GM12878 (cell line): ENCODE measurements at regions not wholly inside any gene's neighbourhood (a gene's known extent, or its start where the extent isn't known, plus 50 kb on each side); places are given as distances from the start of the nearest gene placed in this dataset.

Experiments
- ATAC-seq: fragments of 200-7000 bp; cut with Tn5 transposase; 3 replicates; pipeline ENCODE4 v1.9.1; 2020; ENCODE audit warnings: mild to moderate bottlenecking, moderate library complexity
- BruUV-seq: library from RNA; stranded (reverse); fragments of 400-500 nt; replicated peaks from 2 replicates; lab custom pipeline; 2021; lab: Mats Ljungman, UMichigan
- CTCF ChIA-PET: fragments of 300-600 bp; sonication (Branson Sonifier 250); formaldehyde crosslinking; extraction: SDS; loops from one replicate; lab custom pipeline; 2021; ENCODE audit warnings: inconsistent platforms; lab: Yijun Ruan, JAX
- POLR2A ChIA-PET: fragments of 350-600 bp; formaldehyde crosslinking; extraction: SDS; loops from one replicate; lab custom pipeline; 2021; ENCODE audit warnings: inconsistent platforms; lab: Charles Lee
- RAD21 ChIA-PET: fragments of 300-600 bp; sonication (Branson Sonifier 250); formaldehyde crosslinking; loops from one replicate; lab custom pipeline; 2023; ENCODE audit warnings: antibody characterized with exemption; ENCODE audit not compliant: unreplicated experiment; lab: Charles Lee
- SMC1A ChIA-PET: fragments of 300-600 bp; sonication (Branson Sonifier 250); formaldehyde crosslinking; loops from one replicate; lab custom pipeline; 2023; ENCODE audit not compliant: unreplicated experiment, uncharacterized antibody; lab: Charles Lee
- DNase-seq: peaks from one replicate; pipeline ENCODE4 v3.0.0-alpha.2; 2011; ENCODE audit warnings: low read depth, low spot score
- FAIRE-seq: peaks from 3 replicates; lab custom pipeline; 2011; peaks lifted over from hg19 to GRCh38; lab: Jason Lieb, UNC
- H2AFZ ChIP-seq: 2 replicates; pipeline ENCODE4 v1.6.0; 2011; ENCODE audit warnings: low read depth, low read length, control low read depth; ENCODE audit not compliant: control insufficient read depth
- H3K27ac ChIP-seq: 2 replicates; pipeline ENCODE4 v1.5.1; 2011; ENCODE audit warnings: control low read depth; ENCODE audit not compliant: control insufficient read depth, insufficient read depth
- H3K27me3 ChIP-seq, 2 experiments: replicated peaks in 1 of 2; 2 replicates each; pipeline versions ENCODE4 v1.6.0 to v1.6.1; 2011; ENCODE audit warnings: low read length in 1 of 2; ENCODE audit not compliant: control insufficient read depth in 2 of 2, insufficient read depth in 2 of 2
- H3K36me3 ChIP-seq, 2 experiments: 2 replicates each; pipeline ENCODE4 v1.5.1; 2011; ENCODE audit warnings: low read length in 1 of 2; ENCODE audit not compliant: control insufficient read depth in 2 of 2, insufficient read depth in 2 of 2
- H3K4me1 ChIP-seq: 2 replicates; pipeline ENCODE4 v1.6.1; 2011; ENCODE audit warnings: mild to moderate bottlenecking, low read length, moderate library complexity, mixed read lengths; ENCODE audit not compliant: control insufficient read depth, insufficient read depth
- H3K4me2 ChIP-seq: 2 replicates; pipeline ENCODE4 v1.6.0; 2011; ENCODE audit warnings: control low read depth; ENCODE audit not compliant: control insufficient read depth, insufficient read depth
- H3K4me3 ChIP-seq: fragments of 200-600 bp; sonication (generic); 2 replicates; pipeline ENCODE4 v1.5.1; 2016
- H3K79me2 ChIP-seq: 2 replicates; pipeline ENCODE4 v1.6.0; 2011; ENCODE audit warnings: low read length; ENCODE audit not compliant: control insufficient read depth, insufficient read depth
- H3K9ac ChIP-seq: 2 replicates; pipeline ENCODE4 v1.8.0; 2011; ENCODE audit warnings: low read length, control low read depth, mixed read lengths; ENCODE audit not compliant: control insufficient read depth, insufficient read depth
- H3K9me3 ChIP-seq: replicated peaks from 3 replicates; pipeline ENCODE4 v1.5.1; 2011; ENCODE audit warnings: mild to moderate bottlenecking, low read length; ENCODE audit not compliant: control insufficient read depth, insufficient read depth
- H4K20me1 ChIP-seq: 2 replicates; pipeline ENCODE4 v1.6.0; 2011; ENCODE audit not compliant: control insufficient read depth, insufficient read depth
- CHD4 ChIP-seq: fragments of 200-600 bp; sonication (generic); IDR thresholded peaks from 2 replicates; pipeline ENCODE4 v1.6.1; 2016; ENCODE audit warnings: mild to moderate bottlenecking
- GATAD2B ChIP-seq: fragments of 450-650 bp; conservative IDR thresholded peaks from 2 replicates; pipeline ENCODE4 v1.6.1; 2017; ENCODE audit warnings: low read depth, mild to moderate bottlenecking, moderate library complexity
- IKZF2 ChIP-seq, 2 experiments: fragments of 450-650 bp; IDR thresholded peaks; 2 replicates each; pipeline ENCODE4 v1.6.1; 2017; ENCODE audit warnings: mild to moderate bottlenecking in 2 of 2, moderate library complexity in 2 of 2
- KDM1A ChIP-seq: fragments of 200-600 bp; sonication (generic); IDR thresholded peaks from 2 replicates; pipeline ENCODE4 v1.6.1; 2016; ENCODE audit warnings: borderline replicate concordance
- KLF5 ChIP-seq: fragments of 450-650 bp; IDR thresholded peaks from 2 replicates; pipeline ENCODE4 v1.6.1; 2014; ENCODE audit warnings: mild to moderate bottlenecking; ENCODE audit not compliant: partially characterized antibody
- LARP7 ChIP-seq: fragments of 450-650 bp; IDR thresholded peaks from 2 replicates; pipeline ENCODE4 v1.6.1; 2017; ENCODE audit warnings: mild to moderate bottlenecking
- MXI1 ChIP-seq: fragments of 150-350 bp; IDR thresholded peaks from 2 replicates; pipeline ENCODE4 v1.6.1; 2011; ENCODE audit warnings: low read depth, mild to moderate bottlenecking, inconsistent platforms, low read length, improper control_type of control experiment
- NFYB ChIP-seq: IDR thresholded peaks from 2 replicates; pipeline ENCODE4 v1.6.1; 2011; ENCODE audit warnings: low read depth, mild to moderate bottlenecking, low read length, improper control_type of control experiment, moderate library complexity; ENCODE audit not compliant: insufficient read depth
- PAX8 ChIP-seq: fragments of 450-650 bp; IDR thresholded peaks from 2 replicates; pipeline ENCODE4 v1.6.1; 2017; ENCODE audit warnings: mild to moderate bottlenecking, moderate library complexity
- SMARCA5 ChIP-seq: fragments of 450-650 bp; IDR thresholded peaks from 2 replicates; pipeline ENCODE4 v1.6.1; 2017; ENCODE audit warnings: mild to moderate bottlenecking
- SPI1 ChIP-seq: IDR thresholded peaks from 2 replicates; pipeline ENCODE4 v1.6.1; 2011; ENCODE audit warnings: low read depth, mild to moderate bottlenecking, low read length, moderate library complexity, borderline replicate concordance; ENCODE audit not compliant: insufficient read depth
- SUZ12 ChIP-seq: fragments of 200-600 bp; sonication (generic); IDR thresholded peaks from one replicate; pipeline ENCODE4 v1.6.1; 2018; ENCODE audit warnings: antibody characterized with exemption, mild to moderate bottlenecking; ENCODE audit not compliant: unreplicated experiment
- WGBS: methylation state at CpG from one replicate; pipeline ENCODE4 v1.1.6; 2016; ENCODE audit warnings: low lambda C conversion rate; ENCODE audit not compliant: insufficient replicate concordance, insufficient coverage; ENCODE audit errors: missing lambda C conversion rate; 5-methylcytosine and 5-hydroxymethylcytosine counted together
- in situ Hi-C: fragments of 300-500 bp; cut with MboI; formaldehyde crosslinking; loops from 9 replicates; pipeline ENCODE4 v1.14.3; 2018; ENCODE audit warnings: mixed read lengths
- intact Hi-C: fragments of 100-400 bp; cut with micrococcal nuclease; formaldehyde crosslinking; loops from one replicate; pipeline ENCODE4 v1.14.2; 2022; ENCODE audit not compliant: unreplicated experiment
- TF ChIP-seq, protein P1 (sequence below): fragments of 450-650 bp; IDR thresholded peaks from 2 replicates; pipeline ENCODE4 v1.6.1; 2016; ENCODE audit warnings: mild to moderate bottlenecking
- TF ChIP-seq, protein P2 (sequence below): IDR thresholded peaks from 2 replicates; pipeline ENCODE4 v1.6.1; 2011; ENCODE audit warnings: borderline replicate concordance, low read depth, mild to moderate bottlenecking, moderate library complexity, low read length; ENCODE audit not compliant: insufficient read depth, poor library complexity, severe bottlenecking
- TF ChIP-seq, protein P3 (sequence below): fragments of 450-650 bp; IDR thresholded peaks from 2 replicates; pipeline ENCODE4 v1.6.1; 2018; ENCODE audit warnings: mild to moderate bottlenecking, low read depth, moderate library complexity; ENCODE audit not compliant: partially characterized antibody
- TF ChIP-seq, protein P4 (sequence below): IDR thresholded peaks from 2 replicates; pipeline ENCODE4 v1.6.1; 2011; ENCODE audit warnings: low read depth, low read length, improper control_type of control experiment, borderline replicate concordance

DNA sequence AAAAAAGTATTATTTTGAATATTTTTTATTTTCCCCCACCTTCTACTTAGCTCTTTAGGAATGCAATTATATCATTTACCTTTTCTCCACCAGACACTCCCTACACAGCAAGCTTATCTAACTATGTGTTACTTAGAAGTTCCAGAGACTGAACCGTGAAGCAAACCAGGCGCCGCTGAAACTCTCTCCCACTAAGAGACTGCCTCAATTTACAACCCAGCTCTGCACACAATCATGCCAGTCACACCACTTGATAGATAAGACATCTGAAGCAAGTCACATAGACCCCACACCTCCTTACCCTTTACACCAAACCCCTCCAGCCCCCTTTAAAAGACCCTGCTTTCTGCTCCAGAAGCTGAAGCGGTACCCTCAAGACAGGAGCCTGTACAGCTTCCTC lies 245.5 kb downstream of the S1PR1 start:
- FAIRE-seq: no peak
- no peaks in the 10 kb centered on the region; the same call in 2 of the 3 replicates for H3K9me3 ChIP-seq
- ChIA-PET RAD21 (no interaction called here), POLR2A (interaction anchor here (0.7 kb wide), 1 partner anchor 9 kb away, joined by 3 read pairs; no protein-coding TSS in a partner anchor), CTCF (interaction anchor here (0.9 to 2.3 kb wide), 5 partner anchors 9 to 561 kb away, joined by 3 to 25 read pairs (median 3); no protein-coding TSS in a partner anchor), SMC1A (interaction anchor here (0.5 to 2.1 kb wide), 4 partner anchors 8 to 1181 kb away, joined by 3 to 6 read pairs (median 4); no protein-coding TSS in a partner anchor)
- BruUV-seq: no TSS peak
- no peak overlapping the region for H3K4me2 ChIP-seq
- H4K20me1 ChIP-seq: no peaks in the 10 kb centered on the region
- DNase-seq: no peak
- H3K27ac ChIP-seq: no peak overlapping the region
- in situ Hi-C loops: no loop called here
- H3K4me1 ChIP-seq: no peaks in the 10 kb centered on the region
- no peak for ATAC-seq
- WGBS: 63% methylated on average over 4 of the region's 4 CpGs
- intact Hi-C loops: no loop called here
- no peaks in the 10 kb centered on the region for H3K79me2 ChIP-seq
- H3K36me3 ChIP-seq: no peaks in the 10 kb centered on the region
- no peak overlapping the region for H2AFZ ChIP-seq
- no peaks in the 10 kb centered on the region for H3K27me3 ChIP-seq
- H3K4me3 ChIP-seq: no peak overlapping the region
- H3K9ac ChIP-seq: no peak overlapping the region
- TF ChIP-seq, protein P1, sequence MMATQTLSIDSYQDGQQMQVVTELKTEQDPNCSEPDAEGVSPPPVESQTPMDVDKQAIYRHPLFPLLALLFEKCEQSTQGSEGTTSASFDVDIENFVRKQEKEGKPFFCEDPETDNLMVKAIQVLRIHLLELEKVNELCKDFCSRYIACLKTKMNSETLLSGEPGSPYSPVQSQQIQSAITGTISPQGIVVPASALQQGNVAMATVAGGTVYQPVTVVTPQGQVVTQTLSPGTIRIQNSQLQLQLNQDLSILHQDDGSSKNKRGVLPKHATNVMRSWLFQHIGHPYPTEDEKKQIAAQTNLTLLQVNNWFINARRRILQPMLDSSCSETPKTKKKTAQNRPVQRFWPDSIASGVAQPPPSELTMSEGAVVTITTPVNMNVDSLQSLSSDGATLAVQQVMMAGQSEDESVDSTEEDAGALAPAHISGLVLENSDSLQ: no peak
- no peak for TF ChIP-seq SMARCA5
- TF ChIP-seq, protein P2, sequence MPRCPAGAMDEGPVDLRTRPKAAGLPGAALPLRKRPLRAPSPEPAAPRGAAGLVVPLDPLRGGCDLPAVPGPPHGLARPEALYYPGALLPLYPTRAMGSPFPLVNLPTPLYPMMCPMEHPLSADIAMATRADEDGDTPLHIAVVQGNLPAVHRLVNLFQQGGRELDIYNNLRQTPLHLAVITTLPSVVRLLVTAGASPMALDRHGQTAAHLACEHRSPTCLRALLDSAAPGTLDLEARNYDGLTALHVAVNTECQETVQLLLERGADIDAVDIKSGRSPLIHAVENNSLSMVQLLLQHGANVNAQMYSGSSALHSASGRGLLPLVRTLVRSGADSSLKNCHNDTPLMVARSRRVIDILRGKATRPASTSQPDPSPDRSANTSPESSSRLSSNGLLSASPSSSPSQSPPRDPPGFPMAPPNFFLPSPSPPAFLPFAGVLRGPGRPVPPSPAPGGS: no peak
- TF ChIP-seq, protein P3, sequence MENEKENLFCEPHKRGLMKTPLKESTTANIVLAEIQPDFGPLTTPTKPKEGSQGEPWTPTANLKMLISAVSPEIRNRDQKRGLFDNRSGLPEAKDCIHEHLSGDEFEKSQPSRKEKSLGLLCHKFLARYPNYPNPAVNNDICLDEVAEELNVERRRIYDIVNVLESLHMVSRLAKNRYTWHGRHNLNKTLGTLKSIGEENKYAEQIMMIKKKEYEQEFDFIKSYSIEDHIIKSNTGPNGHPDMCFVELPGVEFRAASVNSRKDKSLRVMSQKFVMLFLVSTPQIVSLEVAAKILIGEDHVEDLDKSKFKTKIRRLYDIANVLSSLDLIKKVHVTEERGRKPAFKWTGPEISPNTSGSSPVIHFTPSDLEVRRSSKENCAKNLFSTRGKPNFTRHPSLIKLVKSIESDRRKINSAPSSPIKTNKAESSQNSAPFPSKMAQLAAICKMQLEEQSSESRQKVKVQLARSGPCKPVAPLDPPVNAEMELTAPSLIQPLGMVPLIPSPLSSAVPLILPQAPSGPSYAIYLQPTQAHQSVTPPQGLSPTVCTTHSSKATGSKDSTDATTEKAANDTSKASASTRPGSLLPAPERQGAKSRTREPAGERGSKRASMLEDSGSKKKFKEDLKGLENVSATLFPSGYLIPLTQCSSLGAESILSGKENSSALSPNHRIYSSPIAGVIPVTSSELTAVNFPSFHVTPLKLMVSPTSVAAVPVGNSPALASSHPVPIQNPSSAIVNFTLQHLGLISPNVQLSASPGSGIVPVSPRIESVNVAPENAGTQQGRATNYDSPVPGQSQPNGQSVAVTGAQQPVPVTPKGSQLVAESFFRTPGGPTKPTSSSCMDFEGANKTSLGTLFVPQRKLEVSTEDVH: no peak
- no peak for TF ChIP-seq KLF5
- no peak for TF ChIP-seq SUZ12
- no peak for TF ChIP-seq MXI1
- TF ChIP-seq NFYB: no peak
- no peak for TF ChIP-seq PAX8
- TF ChIP-seq GATAD2B: no peak
- no peak for TF ChIP-seq KDM1A
- TF ChIP-seq SPI1: no peak
- TF ChIP-seq LARP7: no peak
- no peak for TF ChIP-seq CHD4
- TF ChIP-seq, protein P4, sequence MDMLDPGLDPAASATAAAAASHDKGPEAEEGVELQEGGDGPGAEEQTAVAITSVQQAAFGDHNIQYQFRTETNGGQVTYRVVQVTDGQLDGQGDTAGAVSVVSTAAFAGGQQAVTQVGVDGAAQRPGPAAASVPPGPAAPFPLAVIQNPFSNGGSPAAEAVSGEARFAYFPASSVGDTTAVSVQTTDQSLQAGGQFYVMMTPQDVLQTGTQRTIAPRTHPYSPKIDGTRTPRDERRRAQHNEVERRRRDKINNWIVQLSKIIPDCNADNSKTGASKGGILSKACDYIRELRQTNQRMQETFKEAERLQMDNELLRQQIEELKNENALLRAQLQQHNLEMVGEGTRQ: no peak
- no peak for TF ChIP-seq IKZF2 (IDR thresholded peaks at IDR 0.05)
